ENCODE measurements at regions not wholly inside any gene's neighbourhood (a gene's known extent, or its start where the extent isn't known, plus 50 kb on each side); places are given as distances from the start of the nearest gene placed in this dataset.
"Not testable (repeated sequence)": the region's sequence is repeated elsewhere in the genome, so short reads cannot be mapped to it uniquely, and the experiment has no call there.

DNA sequence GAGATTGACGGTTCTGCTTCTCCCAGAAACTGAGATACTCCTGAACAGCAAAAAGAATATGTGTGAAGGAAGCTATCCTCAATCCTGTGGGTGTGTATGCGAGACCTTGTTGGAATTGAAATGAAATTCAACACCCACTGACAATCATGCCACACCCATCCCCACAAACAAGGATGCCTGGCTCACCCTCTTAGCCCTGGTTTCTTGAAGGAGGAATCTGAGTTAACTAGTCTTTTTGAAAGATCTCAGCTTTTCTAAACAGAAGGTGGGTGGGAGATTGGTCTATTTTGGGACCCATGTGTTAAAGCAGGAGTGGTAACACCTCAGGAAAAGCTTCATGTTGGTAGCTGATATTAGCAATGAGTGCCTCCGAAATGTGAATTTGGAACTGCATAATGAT, 1244.5 kb downstream of the CDH11 start:
- no peak for DNase-seq

DNA sequence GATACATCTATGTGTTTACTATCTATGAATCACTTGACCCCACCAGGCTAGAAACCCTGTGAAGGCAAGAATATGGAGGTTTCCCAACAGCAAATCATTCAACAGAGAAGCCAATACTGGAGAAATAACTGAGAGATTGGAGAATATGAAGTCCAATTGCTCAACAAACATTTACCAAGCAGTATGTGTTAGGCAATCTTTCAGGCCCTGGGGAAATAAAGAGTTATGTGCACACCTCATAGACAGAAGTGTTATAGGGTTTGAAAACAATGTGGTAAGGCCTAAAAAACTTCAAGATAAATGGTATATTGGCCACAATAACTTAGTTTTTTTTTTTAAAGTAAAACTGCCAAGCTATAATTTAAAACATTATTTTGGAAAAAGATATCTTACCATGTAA, 1245.8 kb downstream of the CDH11 start:
- no peak for DNase-seq

- not testable (repeated sequence) for DNase-seq
These were observed 1261.2 kb downstream of the CDH11 start for GRCh38 chr16:63860700-63861099.

DNA sequence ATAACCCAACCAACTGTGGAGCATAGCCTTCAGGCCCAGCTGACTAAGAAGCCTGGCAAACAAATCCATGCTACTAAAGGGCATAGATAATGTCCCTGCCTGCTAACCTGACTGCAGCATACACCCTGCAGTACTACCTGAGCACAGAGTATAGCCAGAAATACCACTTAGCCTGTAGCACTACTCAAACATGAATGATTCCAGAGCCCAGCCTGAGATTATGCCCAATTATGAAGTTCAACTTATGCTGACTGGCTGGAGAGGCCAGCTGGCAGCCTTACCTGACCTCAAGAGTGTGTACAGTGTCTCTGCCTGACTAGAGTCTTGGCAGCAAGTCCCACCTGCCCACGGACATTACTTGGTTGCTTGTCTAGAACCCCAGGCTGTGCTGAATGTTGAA, 1265.3 kb downstream of the CDH11 start:
- DNase-seq, result no peak

DNA sequence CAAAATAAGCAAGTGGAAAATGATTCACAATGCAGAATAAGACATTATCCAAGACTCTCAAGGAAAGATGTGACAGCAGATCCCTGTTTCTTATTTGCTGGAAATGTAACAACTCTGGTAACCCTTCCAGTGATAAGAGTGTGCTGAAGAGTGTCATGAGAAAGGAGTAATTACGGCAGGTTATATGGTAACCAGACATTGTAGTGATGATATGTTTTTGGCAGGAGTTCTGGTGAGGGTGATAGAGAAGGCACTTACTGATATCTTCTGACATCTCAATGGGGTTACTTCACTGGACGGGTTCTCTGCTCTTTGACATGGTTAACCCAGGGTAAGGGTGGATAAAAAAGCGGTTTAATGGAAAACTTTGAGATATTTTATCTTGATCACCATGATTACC, 1270.9 kb downstream of the CDH11 start:
- no peak for DNase-seq

GRCh38 chr16:63841271-63841670, 1280.6 kb downstream of the CDH11 start:
- no peak for DNase-seq

- no peak for DNase-seq
These were observed 1291.8 kb downstream of the CDH11 start for GRCh38 chr16:63830061-63830460.

- no peak for DNase-seq
These were observed 1299.0 kb downstream of the CDH11 start for GRCh38 chr16:63822818-63823217.

GRCh38 chr16:63816276-63816675, 1305.6 kb downstream of the CDH11 start:
- no peak for DNase-seq

DNA sequence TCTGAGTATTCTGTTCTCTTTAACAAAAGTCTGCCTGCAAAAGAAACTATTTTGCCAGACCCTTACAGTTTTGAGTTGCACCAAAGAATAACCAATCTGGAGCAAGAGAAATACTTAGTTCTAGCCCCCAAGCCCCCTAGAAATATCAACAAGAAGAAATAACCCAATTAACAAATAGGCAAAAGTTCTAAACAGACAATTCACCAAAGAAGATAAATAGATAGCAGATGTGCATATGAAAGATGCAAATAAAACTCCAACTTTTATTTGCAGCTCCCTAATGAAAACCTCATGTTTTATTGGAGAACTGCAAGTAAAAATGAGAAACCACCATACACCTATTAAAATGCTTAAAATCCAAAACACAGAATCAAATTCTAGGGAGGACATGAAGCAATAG, 1308.0 kb downstream of the CDH11 start:
- DNase-seq, result no peak

DNA sequence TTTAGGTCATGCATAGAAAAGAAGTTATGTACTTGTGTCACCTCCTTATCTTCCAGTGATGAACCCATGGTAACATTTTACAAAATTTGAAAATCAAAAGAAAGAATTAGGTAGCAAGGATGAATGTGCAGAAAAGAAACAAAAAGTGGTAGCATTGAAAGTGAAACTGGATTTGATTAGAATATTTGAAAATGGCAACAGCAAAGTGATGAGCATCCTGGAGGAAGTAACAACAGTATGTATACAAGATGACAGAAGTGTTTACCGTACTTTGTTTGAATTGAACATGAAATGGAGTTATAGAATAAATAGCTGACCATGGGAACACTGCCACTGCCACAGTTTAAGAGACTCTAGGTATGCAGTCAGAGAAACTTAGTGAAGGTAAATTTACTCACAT, 1313.1 kb downstream of the CDH11 start:
- DNase-seq, result no peak

DNA sequence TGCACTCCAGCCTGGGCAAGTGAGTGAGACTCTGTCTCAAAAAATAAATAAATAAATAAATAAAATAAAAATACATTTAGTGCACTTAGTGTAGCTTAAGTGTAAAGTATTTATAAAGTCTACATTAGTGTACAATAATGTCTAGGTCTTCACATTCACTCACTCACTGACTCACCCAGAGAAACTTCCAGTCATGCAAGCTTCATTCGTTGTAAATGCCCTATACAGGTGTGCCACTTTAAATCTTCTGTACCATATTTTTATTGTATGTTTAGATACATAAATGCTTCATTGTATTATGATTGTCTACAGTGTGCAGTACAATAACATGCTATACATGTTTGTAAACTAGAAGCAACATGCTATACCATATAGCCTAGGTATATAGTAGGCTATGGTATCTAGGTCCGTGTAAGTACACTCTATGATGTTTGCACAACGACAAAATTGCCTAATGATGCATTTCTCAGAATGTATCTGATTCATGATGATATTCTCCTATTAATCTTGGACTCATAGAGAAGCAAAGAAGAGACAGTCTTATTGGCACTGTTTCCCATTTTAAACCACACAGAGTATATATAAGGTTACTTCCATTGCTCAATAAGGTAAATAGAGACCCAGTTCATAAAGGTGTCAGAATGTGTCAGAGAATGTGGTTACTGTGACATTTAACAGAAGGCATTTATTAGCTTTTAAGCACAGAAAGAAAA, 1314.9 kb downstream of the CDH11 start:
- no peak for DNase-seq

DNA sequence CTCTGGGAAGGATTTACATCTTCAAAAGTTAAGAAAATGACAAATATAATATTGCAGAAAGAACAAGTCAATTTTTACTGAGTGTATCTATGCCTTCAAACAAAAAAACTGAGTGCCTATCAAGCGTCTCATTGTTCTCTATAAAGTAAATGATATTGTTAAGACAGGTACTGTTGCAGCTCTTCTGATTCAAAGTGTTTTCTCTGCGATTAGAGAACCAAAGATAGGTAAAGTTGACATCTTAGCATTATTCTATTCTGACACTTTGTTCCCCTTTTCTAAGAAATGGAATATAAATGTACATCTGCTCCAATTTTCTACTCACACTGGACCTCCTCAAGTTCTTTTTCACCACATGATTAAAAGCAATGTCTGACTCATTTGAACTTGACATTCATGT, 1317.7 kb downstream of the CDH11 start:
- DNase-seq, result no peak

- no peak for DNase-seq
These were observed 1332.3 kb downstream of the CDH11 start for GRCh38 chr16:63789603-63790002.

DNA sequence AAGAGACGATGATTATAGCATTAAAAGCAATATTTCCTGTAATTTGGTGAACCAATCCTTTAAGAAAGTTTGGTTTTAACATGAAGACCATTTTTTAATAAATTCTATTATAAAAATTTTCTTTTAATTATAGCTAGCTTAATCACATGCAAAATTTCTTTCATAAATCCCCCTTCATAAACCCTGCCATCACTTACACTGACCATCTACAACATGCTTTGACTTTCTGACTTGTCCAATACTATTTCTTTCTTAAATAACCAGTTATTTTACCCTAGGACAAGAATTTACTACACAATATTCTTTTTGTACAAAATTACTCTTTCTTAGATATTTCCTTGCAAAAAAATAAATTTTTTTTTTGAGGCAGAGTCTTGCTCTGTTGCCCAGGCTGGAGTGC, 1334.8 kb downstream of the CDH11 start:
- DNase-seq, result no peak

DNA sequence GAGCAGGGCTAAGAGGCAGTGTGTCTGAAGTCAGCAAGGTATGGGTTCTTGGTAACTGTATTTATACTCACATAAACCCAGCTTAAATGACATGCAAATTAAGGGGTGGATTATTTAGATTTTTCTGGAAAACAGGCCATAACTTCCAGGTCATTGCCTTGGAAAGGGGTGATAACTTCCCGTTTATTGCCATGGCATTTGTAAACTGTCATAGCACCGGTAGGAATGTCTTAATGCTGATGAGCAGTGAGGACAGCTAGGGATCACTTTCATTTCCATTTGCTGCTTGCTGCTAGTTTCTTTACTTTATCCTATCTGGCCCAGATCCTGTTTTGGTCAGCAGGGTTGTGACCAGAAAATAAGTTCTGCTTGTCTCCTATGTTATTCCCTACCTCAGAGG, 1336.7 kb downstream of the CDH11 start:
- no peak for DNase-seq

- DNase-seq, result no peak
These were observed 1345.4 kb downstream of the CDH11 start for GRCh38 chr16:63776437-63776836.

- DNase-seq, result no peak
These were observed 1345.8 kb downstream of the CDH11 start for GRCh38 chr16:63776034-63776433.

DNA sequence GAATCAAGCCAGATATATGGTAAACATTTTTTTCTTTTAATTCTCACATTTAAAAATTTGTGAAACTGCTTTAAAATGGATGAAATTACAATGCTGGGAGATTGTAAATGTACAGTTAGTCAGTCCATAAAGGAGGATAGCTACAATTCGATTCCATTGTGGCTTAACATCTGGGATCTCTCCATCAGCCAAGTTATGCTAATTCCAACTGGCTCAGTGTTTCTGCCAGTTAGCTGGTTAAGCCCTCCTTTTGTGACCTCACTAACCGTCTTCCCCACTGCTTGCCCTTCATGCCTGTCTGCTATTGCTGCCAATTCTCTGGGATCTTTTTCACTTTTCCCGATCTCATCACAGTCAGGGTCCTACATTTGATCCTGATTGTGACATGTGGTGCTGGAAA, 1347.6 kb downstream of the CDH11 start:
- DNase-seq, result no peak

- DNase-seq, result no peak
These were observed 1352.7 kb downstream of the CDH11 start for GRCh38 chr16:63769211-63769610.

GRCh38 chr16:63760246-63760645, 1361.6 kb downstream of the CDH11 start:
- DNase-seq, result not testable (repeated sequence)

- no peak for DNase-seq
These were observed 1369.5 kb downstream of the CDH11 start for GRCh38 chr16:63752347-63752746.

DNA sequence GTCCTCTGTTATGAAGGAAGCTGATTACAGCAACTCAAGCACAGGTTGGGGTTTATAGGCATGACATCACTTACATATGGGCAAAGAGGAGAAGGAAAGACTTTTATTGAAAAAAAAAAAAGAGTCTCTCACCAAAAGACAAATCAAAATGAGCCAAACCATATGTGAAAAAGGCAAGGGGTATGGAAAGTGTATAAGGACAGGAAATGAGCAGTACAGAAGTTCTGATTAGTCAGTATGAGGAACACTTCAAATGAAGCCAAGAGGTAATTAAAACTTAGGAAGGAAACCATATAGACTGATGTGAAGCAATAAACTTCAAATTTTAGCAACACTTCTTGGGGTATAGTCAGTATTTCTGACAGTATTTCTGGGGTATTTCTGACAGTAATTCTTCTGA, 1372.6 kb downstream of the CDH11 start:
- DNase-seq, result no peak

DNA sequence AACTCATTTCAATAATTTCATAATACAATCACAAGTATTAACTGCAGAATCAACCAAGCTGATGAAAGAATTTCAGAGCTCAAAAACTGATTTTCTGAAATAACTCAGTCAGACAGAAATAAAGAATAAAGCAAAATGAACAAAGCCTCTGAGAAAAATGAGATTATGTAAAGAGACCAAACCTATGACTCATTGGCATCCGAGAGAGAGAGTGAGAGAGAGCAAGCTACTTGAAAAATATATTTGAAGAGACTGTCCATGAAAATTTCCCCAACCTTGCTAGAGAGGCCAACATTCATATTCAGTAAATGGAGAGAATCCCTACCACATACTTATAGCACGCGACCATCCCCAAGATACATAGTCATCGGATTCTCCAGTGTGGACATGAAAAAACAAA, 1376.4 kb downstream of the CDH11 start:
- DNase-seq, result no peak

GRCh38 chr16:63744077-63744874, 1377.6 kb downstream of the CDH11 start:
- no peak for DNase-seq

Measured in NCI-H2171 treated with DMSO at 0.1 percent for 48 hours (cell line).